K562 (cell line): ENCODE measurements at regions not wholly inside any gene's neighbourhood (a gene's known extent, or its start where the extent isn't known, plus 50 kb on each side); places are given as distances from the start of the nearest gene placed in this dataset.

Source experiments
- ATF1 ChIP-seq, 2 experiments: fragments of 450-650 bp in 1 of 2; IDR thresholded peaks; 2 replicates each; pipeline ENCODE4 v1.6.1; 2016; ENCODE audit warnings: missing compliant biosample characterization in 1 of 2, missing genetic modification characterization in 1 of 2
- ETV1 ChIP-seq: fragments of 450-650 bp; conservative IDR thresholded peaks from 2 replicates; pipeline ENCODE4 v1.6.1; 2016; ENCODE audit warnings: missing genetic modification characterization, control low read depth, low read depth, missing compliant biosample characterization
- HNRNPK ChIP-seq: fragments of 200-400 bp; formaldehyde crosslinking; IDR thresholded peaks from one replicate; pipeline ENCODE4 v1.6.1; 2018; ENCODE audit warnings: mild to moderate bottlenecking, low read depth, low read length; ENCODE audit not compliant: poor library complexity, severe bottlenecking
- HNRNPLL ChIP-seq: fragments of 200-400 bp; formaldehyde crosslinking; IDR thresholded peaks from 2 replicates; pipeline ENCODE4 v1.6.1; 2017; ENCODE audit warnings: low read length, low read depth, mild to moderate bottlenecking; ENCODE audit not compliant: poor library complexity, severe bottlenecking
- RFX1 ChIP-seq: fragments of 450-650 bp; IDR thresholded peaks from 2 replicates; pipeline ENCODE4 v1.6.1; 2016; ENCODE audit warnings: mild to moderate bottlenecking, moderate library complexity
- SNRNP70 ChIP-seq: fragments of 200-400 bp; formaldehyde crosslinking; optimal IDR thresholded peaks from 2 replicates; pipeline ENCODE3; 2017; ENCODE audit warnings: low read depth, low read length
- ZKSCAN8 ChIP-seq: fragments of 200-800 bp; sonication (Bioruptor generic); IDR thresholded peaks from 2 replicates; pipeline ENCODE4 v1.6.1; 2016; ENCODE audit warnings: missing genetic modification characterization, missing compliant biosample characterization
- TF ChIP-seq, protein P1 (sequence below): IDR thresholded peaks from 2 replicates; pipeline ENCODE4 v1.6.1; 2012; ENCODE audit warnings: low read depth, low read length, improper control_type of control experiment, borderline replicate concordance
- TF ChIP-seq, protein P2 (sequence below): fragments of 250-450 bp; sonication (Bioruptor Pico); IDR thresholded peaks from 2 replicates; pipeline ENCODE4 v1.8.0; 2022; ENCODE audit warnings: moderate library complexity, mild to moderate bottlenecking, inconsistent platforms
- TF ChIP-seq, protein P3 (sequence below), 3 experiments: IDR thresholded peaks in 2 of 3; conservative IDR thresholded peaks in 1 of 3; 2 replicates each; pipeline ENCODE4 v1.5.1; 2011 to 2012; ENCODE audit warnings: low read length in 3 of 3, mild to moderate bottlenecking in 3 of 3, control low read depth in 2 of 3, improper control_type of control experiment in 1 of 3, inconsistent platforms in 1 of 3, low read depth in 1 of 3, mixed read lengths in 1 of 3, moderate library complexity in 1 of 3; ENCODE audit not compliant: insufficient read depth in 2 of 3
- TF ChIP-seq, protein P4 (sequence below): fragments of 250-450 bp; sonication (Bioruptor Pico); IDR thresholded peaks from 2 replicates; pipeline ENCODE4 v1.5.0; 2020; ENCODE audit warnings: mild to moderate bottlenecking, borderline replicate concordance

DNA sequence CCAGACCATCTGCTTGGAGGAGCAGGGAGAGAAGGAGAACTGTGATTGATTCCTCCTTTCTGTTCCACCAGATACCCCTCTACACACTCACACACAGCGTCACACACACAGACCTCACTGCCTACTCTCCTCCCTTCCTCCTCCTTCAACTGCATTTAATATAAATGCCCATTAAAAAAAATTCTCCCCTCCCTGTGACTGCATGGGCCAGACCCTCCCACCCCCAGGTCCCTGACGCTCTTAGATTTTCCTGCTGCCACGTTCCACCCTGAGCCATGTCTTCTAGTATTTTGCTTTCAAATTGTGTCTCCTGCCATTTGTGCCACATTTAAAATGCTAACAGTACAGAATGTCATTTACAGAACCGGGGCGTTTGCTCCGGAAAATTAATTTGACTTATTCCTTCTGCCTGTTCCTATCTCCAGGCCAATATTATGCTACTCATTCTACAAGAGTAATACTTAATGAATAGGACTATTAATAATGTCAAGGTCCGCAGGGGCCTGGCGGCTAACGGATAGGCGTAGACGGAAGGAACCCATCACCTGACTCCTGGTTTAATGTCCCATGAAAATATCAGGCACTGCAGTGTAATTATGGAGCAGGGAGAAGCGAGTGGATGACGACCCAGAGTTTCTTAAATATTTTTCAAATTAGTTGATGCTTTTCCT is 100.2 kb downstream of the MRM1 start:
- TF ChIP-seq, protein P1, sequence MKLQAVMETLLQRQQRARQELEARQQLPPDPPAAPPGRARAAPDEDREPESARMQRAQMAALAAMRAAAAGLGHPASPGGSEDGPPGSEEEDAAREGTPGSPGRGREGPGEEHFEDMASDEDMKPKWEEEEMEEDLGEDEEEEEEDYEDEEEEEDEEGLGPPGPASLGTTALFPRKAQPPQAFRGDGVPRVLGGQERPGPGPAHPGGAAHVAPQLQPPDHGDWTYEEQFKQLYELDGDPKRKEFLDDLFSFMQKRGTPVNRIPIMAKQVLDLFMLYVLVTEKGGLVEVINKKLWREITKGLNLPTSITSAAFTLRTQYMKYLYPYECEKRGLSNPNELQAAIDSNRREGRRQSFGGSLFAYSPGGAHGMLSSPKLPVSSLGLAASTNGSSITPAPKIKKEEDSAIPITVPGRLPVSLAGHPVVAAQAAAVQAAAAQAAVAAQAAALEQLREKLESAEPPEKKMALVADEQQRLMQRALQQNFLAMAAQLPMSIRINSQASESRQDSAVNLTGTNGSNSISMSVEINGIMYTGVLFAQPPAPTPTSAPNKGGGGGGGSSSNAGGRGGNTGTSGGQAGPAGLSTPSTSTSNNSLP = no peak
- TF ChIP-seq HNRNPK (no peak), ATF1 (CRISPR knock-in tag; IDR thresholded peaks at IDR 0.05) (no peak), ATF1 (tag; IDR thresholded peaks at IDR 0.05) (no peak), ZKSCAN8 (no peak), SNRNP70 (no peak), ETV1 (no peak), RFX1 (no peak), HNRNPLL (no peak)
- TF ChIP-seq, protein P2, sequence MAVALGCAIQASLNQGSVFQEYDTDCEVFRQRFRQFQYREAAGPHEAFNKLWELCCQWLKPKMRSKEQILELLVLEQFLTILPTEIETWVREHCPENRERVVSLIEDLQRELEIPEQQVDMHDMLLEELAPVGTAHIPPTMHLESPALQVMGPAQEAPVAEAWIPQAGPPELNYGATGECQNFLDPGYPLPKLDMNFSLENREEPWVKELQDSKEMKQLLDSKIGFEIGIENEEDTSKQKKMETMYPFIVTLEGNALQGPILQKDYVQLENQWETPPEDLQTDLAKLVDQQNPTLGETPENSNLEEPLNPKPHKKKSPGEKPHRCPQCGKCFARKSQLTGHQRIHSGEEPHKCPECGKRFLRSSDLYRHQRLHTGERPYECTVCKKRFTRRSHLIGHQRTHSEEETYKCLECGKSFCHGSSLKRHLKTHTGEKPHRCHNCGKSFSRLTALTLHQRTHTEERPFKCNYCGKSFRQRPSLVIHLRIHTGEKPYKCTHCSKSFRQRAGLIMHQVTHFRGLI = no peak
- TF ChIP-seq, protein P3, sequence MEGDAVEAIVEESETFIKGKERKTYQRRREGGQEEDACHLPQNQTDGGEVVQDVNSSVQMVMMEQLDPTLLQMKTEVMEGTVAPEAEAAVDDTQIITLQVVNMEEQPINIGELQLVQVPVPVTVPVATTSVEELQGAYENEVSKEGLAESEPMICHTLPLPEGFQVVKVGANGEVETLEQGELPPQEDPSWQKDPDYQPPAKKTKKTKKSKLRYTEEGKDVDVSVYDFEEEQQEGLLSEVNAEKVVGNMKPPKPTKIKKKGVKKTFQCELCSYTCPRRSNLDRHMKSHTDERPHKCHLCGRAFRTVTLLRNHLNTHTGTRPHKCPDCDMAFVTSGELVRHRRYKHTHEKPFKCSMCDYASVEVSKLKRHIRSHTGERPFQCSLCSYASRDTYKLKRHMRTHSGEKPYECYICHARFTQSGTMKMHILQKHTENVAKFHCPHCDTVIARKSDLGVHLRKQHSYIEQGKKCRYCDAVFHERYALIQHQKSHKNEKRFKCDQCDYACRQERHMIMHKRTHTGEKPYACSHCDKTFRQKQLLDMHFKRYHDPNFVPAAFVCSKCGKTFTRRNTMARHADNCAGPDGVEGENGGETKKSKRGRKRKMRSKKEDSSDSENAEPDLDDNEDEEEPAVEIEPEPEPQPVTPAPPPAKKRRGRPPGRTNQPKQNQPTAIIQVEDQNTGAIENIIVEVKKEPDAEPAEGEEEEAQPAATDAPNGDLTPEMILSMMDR (IDR thresholded peaks at IDR 0.05 in 2 of 3, conservative IDR thresholded peaks at IDR 0.05 in 1 of 3; ENCODE audit: insufficient read depth in 2 of 3, low read depth in 1 of 3, low read length in 3 of 3) = no peak
- TF ChIP-seq, protein P4, sequence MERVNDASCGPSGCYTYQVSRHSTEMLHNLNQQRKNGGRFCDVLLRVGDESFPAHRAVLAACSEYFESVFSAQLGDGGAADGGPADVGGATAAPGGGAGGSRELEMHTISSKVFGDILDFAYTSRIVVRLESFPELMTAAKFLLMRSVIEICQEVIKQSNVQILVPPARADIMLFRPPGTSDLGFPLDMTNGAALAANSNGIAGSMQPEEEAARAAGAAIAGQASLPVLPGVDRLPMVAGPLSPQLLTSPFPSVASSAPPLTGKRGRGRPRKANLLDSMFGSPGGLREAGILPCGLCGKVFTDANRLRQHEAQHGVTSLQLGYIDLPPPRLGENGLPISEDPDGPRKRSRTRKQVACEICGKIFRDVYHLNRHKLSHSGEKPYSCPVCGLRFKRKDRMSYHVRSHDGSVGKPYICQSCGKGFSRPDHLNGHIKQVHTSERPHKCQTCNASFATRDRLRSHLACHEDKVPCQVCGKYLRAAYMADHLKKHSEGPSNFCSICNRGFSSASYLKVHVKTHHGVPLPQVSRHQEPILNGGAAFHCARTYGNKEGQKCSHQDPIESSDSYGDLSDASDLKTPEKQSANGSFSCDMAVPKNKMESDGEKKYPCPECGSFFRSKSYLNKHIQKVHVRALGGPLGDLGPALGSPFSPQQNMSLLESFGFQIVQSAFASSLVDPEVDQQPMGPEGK (CRISPR knock-in tag) = no peak
